ENCODE measurements at regions not wholly inside any gene's neighbourhood (a gene's known extent, or its start where the extent isn't known, plus 50 kb on each side); places are given as distances from the start of the nearest gene placed in this dataset.

- no peak for TF ChIP-seq CTCF (IDR thresholded peaks at IDR 0.05)
- TF ChIP-seq POLR2A (IDR thresholded peaks at IDR 0.05) = no peak
Measured at GRCh38 chr9:80282766-80283165, 711.0 kb downstream of the TLE4 start.

All from vagina (tissue), 2 donors.